ENCODE measurements at regions not wholly inside any gene's neighbourhood (a gene's known extent, or its start where the extent isn't known, plus 50 kb on each side); places are given as distances from the start of the nearest gene placed in this dataset.
A peak's percentile ranks its signal among the peaks of the same experiment; 100 is the strongest.

DNA sequence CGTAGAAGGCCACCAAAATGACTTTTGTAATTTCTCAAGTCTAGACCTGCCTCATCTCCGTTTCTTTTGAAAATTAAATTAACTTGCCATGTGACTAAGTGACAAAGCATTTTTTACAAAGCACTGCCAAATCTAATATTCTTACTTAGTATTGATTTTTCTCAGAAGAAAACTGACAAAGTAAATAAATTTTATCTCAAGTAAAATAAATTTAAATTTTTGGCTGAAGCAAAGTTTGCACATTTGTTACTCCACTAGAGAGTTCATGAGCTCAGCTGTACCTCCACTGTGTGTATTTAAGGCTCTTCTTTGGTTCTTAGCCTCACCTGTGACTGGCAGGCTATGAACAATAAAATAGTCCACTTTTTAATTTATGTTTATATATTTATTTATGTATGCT, 441.1 kb upstream of the PCDH10 start:
- Histone ChIP-seq H3K27me3 (ENCODE audit: insufficient read depth, poor library complexity, severe bottlenecking) (no peaks in the 10 kb centered on the region), H3K27ac (ENCODE audit: poor library complexity, severe bottlenecking) (no peak overlapping the region), H3K4me3 (ENCODE audit: severe bottlenecking) (no peak overlapping the region), H3K9me3 (ENCODE audit: severe bottlenecking) (no peaks in the 10 kb centered on the region), H3K4me1 (ENCODE audit: insufficient read depth, poor library complexity, severe bottlenecking) (peaks cover 6% of the 10 kb centered on the region), H3K36me3 (ENCODE audit: low read depth) (no peaks in the 10 kb centered on the region)
- ATAC-seq (ENCODE audit: low read depth) (no peak), DNase-seq (ENCODE audit: low spot score) (no peak)
- TF ChIP-seq, protein P1, sequence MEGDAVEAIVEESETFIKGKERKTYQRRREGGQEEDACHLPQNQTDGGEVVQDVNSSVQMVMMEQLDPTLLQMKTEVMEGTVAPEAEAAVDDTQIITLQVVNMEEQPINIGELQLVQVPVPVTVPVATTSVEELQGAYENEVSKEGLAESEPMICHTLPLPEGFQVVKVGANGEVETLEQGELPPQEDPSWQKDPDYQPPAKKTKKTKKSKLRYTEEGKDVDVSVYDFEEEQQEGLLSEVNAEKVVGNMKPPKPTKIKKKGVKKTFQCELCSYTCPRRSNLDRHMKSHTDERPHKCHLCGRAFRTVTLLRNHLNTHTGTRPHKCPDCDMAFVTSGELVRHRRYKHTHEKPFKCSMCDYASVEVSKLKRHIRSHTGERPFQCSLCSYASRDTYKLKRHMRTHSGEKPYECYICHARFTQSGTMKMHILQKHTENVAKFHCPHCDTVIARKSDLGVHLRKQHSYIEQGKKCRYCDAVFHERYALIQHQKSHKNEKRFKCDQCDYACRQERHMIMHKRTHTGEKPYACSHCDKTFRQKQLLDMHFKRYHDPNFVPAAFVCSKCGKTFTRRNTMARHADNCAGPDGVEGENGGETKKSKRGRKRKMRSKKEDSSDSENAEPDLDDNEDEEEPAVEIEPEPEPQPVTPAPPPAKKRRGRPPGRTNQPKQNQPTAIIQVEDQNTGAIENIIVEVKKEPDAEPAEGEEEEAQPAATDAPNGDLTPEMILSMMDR (IDR thresholded peaks at IDR 0.05; ENCODE audit: poor library complexity, severe bottlenecking): no peak

DNA sequence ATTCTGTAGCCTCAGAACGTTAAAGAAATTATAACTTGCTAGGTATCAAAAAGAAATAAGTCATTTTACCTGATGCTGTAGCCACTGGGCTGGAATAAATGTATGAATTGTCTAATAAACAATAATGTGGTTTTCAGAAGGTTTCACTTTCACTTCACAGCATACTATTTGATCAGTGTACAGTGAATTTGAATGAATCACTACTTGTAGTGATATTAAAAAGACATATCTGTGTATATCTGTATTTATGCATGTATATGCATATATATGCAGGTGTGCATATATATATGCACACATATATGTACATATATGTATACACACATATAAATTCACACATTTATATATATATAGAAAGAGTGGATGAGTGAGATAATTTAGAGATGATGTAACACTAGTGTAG, 440.0 kb upstream of the PCDH10 start:
- Histone ChIP-seq H3K27me3 (ENCODE audit: insufficient read depth, poor library complexity, severe bottlenecking) (no peaks in the 10 kb centered on the region), H3K27ac (ENCODE audit: poor library complexity, severe bottlenecking) (no peak overlapping the region), H3K4me3 (ENCODE audit: severe bottlenecking) (no peak overlapping the region), H3K36me3 (ENCODE audit: low read depth) (no peaks in the 10 kb centered on the region), H3K4me1 (ENCODE audit: insufficient read depth, poor library complexity, severe bottlenecking) (peaks cover 6% of the 10 kb centered on the region), H3K9me3 (ENCODE audit: severe bottlenecking) (no peaks in the 10 kb centered on the region)
- DNase-seq (ENCODE audit: low spot score) (no peak), ATAC-seq (ENCODE audit: low read depth) (no peak)
- TF ChIP-seq, protein P1 (IDR thresholded peaks at IDR 0.05; ENCODE audit: poor library complexity, severe bottlenecking): no peak

DNA sequence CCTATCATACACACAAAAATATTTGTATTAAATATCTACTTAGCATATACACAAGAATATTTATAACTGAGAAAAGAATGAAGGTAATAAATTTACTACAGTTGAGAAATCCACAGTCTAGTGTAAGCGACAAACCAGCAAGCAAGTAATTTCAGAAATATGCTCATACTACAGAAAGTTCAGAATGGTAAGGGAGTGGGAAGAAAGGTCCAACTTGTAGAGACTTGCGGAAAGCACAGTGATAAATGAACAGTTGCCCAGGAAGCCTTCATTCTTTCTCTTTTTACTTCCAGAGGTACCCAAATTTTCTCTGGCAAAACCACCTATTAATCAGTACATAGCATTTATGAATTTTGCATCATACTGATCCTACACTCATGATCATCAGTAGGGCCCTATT, 438.1 kb upstream of the PCDH10 start:
- Histone ChIP-seq H3K9me3 (ENCODE audit: severe bottlenecking) (no peaks in the 10 kb centered on the region), H3K27me3 (ENCODE audit: insufficient read depth, poor library complexity, severe bottlenecking) (no peaks in the 10 kb centered on the region), H3K4me3 (ENCODE audit: severe bottlenecking) (no peak overlapping the region), H3K36me3 (ENCODE audit: low read depth) (no peaks in the 10 kb centered on the region), H3K4me1 (ENCODE audit: insufficient read depth, poor library complexity, severe bottlenecking) (peaks cover 6% of the 10 kb centered on the region), H3K27ac (ENCODE audit: poor library complexity, severe bottlenecking) (no peak overlapping the region)
- DNase-seq (ENCODE audit: low spot score): no peak
- no peak for ATAC-seq (ENCODE audit: low read depth)
- TF ChIP-seq, protein P1 (IDR thresholded peaks at IDR 0.05; ENCODE audit: poor library complexity, severe bottlenecking): no peak

DNA sequence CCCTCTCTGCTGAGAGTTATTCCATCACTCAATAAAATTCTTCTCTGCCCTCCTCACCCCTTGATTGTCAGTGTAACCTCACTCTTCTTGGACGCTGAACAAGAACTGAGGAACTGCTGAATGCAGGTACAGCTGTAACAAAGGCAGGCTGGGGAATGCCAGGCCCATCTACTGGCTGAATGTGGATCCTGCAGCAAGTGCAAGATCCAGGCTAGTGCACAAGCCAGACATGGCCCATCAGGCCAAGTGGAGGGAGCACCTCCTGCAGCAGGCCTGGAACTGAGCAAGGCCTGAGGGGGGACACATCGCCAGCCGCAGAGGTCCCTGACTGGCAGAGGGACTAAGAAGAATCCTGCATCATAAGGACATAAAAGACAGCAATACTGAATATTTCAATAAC, 411.8 kb upstream of the PCDH10 start:
- TF ChIP-seq, protein P1 (IDR thresholded peaks at IDR 0.05; ENCODE audit: poor library complexity, severe bottlenecking): no peak
- Histone ChIP-seq H3K4me1 (ENCODE audit: insufficient read depth, poor library complexity, severe bottlenecking) (no peaks in the 10 kb centered on the region), H3K4me3 (ENCODE audit: severe bottlenecking) (no peak overlapping the region), H3K27me3 (ENCODE audit: insufficient read depth, poor library complexity, severe bottlenecking) (no peaks in the 10 kb centered on the region), H3K27ac (ENCODE audit: poor library complexity, severe bottlenecking) (no peak overlapping the region), H3K36me3 (ENCODE audit: low read depth) (no peaks in the 10 kb centered on the region), H3K9me3 (ENCODE audit: severe bottlenecking) (no peaks in the 10 kb centered on the region)
- no peak for DNase-seq (ENCODE audit: low spot score)
- ATAC-seq (ENCODE audit: low read depth): peak; percentile 50; the same call in 1 of the 3 replicates

DNA sequence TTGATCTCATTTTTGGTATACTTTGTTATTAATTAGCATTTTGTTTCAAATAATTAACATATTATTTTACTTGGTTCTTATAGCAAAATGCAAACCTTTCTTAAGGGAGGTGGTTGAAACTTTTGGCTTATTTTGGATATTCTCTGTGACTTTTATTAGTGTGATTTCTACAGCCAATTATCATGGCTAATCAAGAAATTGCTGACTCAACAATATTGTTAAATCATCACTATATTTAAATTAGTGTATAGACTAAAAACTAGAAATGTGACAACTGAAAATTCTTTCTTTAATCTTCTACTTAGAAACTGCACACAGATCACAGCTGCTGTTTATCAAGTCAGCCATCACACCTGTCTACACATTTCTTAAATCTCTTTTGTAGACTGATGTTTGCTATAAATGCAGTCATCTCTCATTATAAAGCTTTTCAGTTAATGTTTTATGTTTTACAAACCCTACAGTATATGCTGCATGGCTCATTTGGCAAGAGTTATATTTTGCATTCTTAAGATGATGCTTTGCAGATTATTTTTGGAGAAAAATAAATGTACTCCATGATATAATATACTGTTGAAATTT, 389.8 kb upstream of the PCDH10 start:
- no peaks in the 10 kb centered on the region for H3K9me3 ChIP-seq (ENCODE audit: severe bottlenecking)
- ATAC-seq (ENCODE audit: low read depth) (no peak), DNase-seq (ENCODE audit: low spot score) (no peak)
- H3K27me3 ChIP-seq (ENCODE audit: insufficient read depth, poor library complexity, severe bottlenecking): no peaks in the 10 kb centered on the region
- H3K4me3 ChIP-seq (ENCODE audit: severe bottlenecking): no peak overlapping the region
- H3K27ac ChIP-seq (ENCODE audit: poor library complexity, severe bottlenecking): no peak overlapping the region
- H3K4me1 ChIP-seq (ENCODE audit: insufficient read depth, poor library complexity, severe bottlenecking): no peaks in the 10 kb centered on the region
- TF ChIP-seq, protein P1 (IDR thresholded peaks at IDR 0.05; ENCODE audit: poor library complexity, severe bottlenecking): no peak
- H3K36me3 ChIP-seq (ENCODE audit: low read depth): no peaks in the 10 kb centered on the region

Data from RWPE2 (cell line).